Smooth muscle cell (in vitro differentiated cells): ENCODE measurements at regions not wholly inside any gene's neighbourhood (a gene's known extent, or its start where the extent isn't known, plus 50 kb on each side); places are given as distances from the start of the nearest gene placed in this dataset.

Source experiments
- DNase-seq: peaks from one replicate; lab custom pipeline; 2025; ENCODE audit not compliant: unreplicated experiment; lab: John Stamatoyannopoulos, UW
- H2AFZ ChIP-seq: fragments of 200-600 bp; sonication (generic); 2 replicates; pipeline ENCODE4 v1.6.0; 2016; ENCODE audit warnings: antibody characterized with exemption, low read depth, mild to moderate bottlenecking
- H3F3A ChIP-seq: fragments of 200-600 bp; sonication (generic); 2 replicates; pipeline ENCODE4 v1.6.0; 2017; ENCODE audit warnings: antibody characterized with exemption, low read depth
- H3K27ac ChIP-seq: fragments of 200-600 bp; sonication (generic); 2 replicates; pipeline ENCODE4 v1.5.1; 2016; ENCODE audit warnings: low read depth, mild to moderate bottlenecking
- H3K27me3 ChIP-seq: fragments of 200-600 bp; sonication (generic); 2 replicates; pipeline ENCODE4 v1.6.1; 2016; ENCODE audit warnings: low read depth, mild to moderate bottlenecking
- H3K36me3 ChIP-seq: fragments of 200-600 bp; sonication (generic); 2 replicates; pipeline ENCODE4 v1.5.1; 2016; ENCODE audit warnings: low read depth
- H3K4me1 ChIP-seq: fragments of 200-600 bp; sonication (generic); 2 replicates; pipeline ENCODE4 v1.5.1; 2016; ENCODE audit warnings: low read depth
- H3K4me2 ChIP-seq: fragments of 200-600 bp; sonication (generic); 2 replicates; pipeline ENCODE4 v1.6.0; 2016; ENCODE audit warnings: mild to moderate bottlenecking
- H3K4me3 ChIP-seq: fragments of 200-600 bp; sonication (generic); 2 replicates; pipeline ENCODE4 v1.5.1; 2016; ENCODE audit warnings: mild to moderate bottlenecking
- H3K79me2 ChIP-seq: fragments of 200-600 bp; sonication (generic); 2 replicates; pipeline ENCODE4 v1.6.0; 2016; ENCODE audit warnings: low read depth, mild to moderate bottlenecking
- H3K9ac ChIP-seq: fragments of 200-600 bp; sonication (generic); 2 replicates; pipeline ENCODE4 v1.6.0; 2016; ENCODE audit warnings: low read depth
- H3K9me3 ChIP-seq: fragments of 200-600 bp; sonication (generic); replicated peaks from 2 replicates; pipeline ENCODE4 v1.5.1; 2016; ENCODE audit warnings: low read depth
- H4K20me1 ChIP-seq: fragments of 200-600 bp; sonication (generic); 2 replicates; pipeline ENCODE4 v1.6.0; 2016; ENCODE audit warnings: low read depth
- WGBS: methylation state at CpG from one replicate; pipeline ENCODE4 v1.1.7; 2016; ENCODE audit warnings: low lambda C conversion rate; 5-methylcytosine and 5-hydroxymethylcytosine counted together
- TF ChIP-seq, protein P1 (sequence below): fragments of 200-600 bp; sonication (generic); IDR thresholded peaks from 2 replicates; pipeline ENCODE4 v1.5.1; 2017; ENCODE audit warnings: borderline replicate concordance, mild to moderate bottlenecking, antibody characterized with exemption; ENCODE audit not compliant: insufficient read depth, poor library complexity, severe bottlenecking

DNA sequence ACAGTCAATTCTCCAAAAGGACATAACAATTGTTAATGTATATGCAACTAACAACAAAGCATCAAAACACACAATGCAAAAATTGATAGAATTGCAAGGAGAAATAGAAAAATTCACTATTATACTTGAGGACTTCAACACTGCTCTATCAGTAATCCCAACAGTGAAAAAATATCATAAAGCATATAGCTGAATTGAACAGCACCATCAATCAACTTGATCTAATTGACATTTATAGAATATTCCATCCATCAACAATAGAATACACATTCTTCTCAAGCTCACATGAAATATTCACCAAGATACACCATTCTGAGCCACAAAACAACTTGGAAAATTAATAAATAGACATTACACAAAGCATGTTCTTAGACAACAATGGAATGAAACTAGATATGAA is 60.1 kb upstream of the ASXL3 start:
- Histone ChIP-seq H3K79me2 (no peaks in the 10 kb centered on the region), H4K20me1 (no peaks in the 10 kb centered on the region), H3F3A (no peaks in the 10 kb centered on the region), H3K4me2 (no peak overlapping the region), H3K4me3 (no peak overlapping the region), H3K4me1 (no peaks in the 10 kb centered on the region), H2AFZ (no peak overlapping the region), H3K36me3 (no peaks in the 10 kb centered on the region), H3K9me3 (no peaks in the 10 kb centered on the region), H3K27me3 (no peaks in the 10 kb centered on the region), H3K27ac (no peak overlapping the region), H3K9ac (no peak overlapping the region)
- no peak for DNase-seq
- TF ChIP-seq, protein P1, sequence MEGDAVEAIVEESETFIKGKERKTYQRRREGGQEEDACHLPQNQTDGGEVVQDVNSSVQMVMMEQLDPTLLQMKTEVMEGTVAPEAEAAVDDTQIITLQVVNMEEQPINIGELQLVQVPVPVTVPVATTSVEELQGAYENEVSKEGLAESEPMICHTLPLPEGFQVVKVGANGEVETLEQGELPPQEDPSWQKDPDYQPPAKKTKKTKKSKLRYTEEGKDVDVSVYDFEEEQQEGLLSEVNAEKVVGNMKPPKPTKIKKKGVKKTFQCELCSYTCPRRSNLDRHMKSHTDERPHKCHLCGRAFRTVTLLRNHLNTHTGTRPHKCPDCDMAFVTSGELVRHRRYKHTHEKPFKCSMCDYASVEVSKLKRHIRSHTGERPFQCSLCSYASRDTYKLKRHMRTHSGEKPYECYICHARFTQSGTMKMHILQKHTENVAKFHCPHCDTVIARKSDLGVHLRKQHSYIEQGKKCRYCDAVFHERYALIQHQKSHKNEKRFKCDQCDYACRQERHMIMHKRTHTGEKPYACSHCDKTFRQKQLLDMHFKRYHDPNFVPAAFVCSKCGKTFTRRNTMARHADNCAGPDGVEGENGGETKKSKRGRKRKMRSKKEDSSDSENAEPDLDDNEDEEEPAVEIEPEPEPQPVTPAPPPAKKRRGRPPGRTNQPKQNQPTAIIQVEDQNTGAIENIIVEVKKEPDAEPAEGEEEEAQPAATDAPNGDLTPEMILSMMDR = no peak

DNA sequence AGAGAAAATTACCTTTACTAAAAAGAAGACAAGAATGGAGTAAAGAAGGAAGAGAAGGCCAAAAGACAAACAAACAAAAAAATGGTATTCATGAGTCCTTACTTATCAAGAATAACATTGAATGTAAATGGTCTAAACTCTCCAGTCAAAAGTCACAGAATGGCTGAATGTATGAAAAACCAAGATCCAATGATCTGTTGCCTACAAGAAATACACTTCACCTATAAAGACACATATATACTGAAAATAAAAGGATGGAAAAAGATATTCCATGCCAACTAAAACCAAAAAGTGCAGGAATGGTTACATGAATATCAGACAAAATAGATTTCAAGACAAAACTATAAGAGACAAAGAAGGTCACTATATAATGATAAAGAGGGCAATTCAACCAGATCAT is 65.0 kb upstream of the ASXL3 start:
- no peaks in the 10 kb centered on the region for H3F3A ChIP-seq
- no peak overlapping the region for H3K9ac ChIP-seq
- H3K27ac ChIP-seq = no peak overlapping the region

DNA sequence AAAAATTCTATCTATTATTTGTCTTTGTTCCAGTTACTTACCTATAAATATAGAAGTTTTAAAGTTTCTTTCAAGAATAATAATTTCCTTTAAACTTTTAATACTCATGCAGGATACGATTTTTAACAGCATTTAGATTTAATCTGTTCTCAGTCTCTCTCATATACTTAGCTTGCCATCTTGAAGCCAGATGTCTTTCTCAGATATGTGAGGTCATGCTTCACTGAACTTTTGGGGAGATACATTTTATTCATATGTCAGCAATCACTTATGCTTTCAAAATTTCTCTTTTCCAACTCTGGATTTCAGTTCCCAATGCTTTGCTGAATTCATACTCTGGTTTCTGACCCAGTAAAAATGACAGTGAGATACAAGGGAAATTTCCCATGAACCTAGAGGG is 66.5 kb upstream of the CCDC178 start:
- 75% methylated on average over 1 of the region's 1 CpG for WGBS
- Histone ChIP-seq H4K20me1 (no peaks in the 10 kb centered on the region), H3K4me1 (no peaks in the 10 kb centered on the region), H3K79me2 (no peaks in the 10 kb centered on the region), H3K36me3 (peaks cover 5% of the 10 kb centered on the region), H3K9ac (no peak overlapping the region), H3K4me2 (no peak overlapping the region), H3K9me3 (no peaks in the 10 kb centered on the region), H3K4me3 (no peak overlapping the region), H3K27ac (no peak overlapping the region), H3K27me3 (no peaks in the 10 kb centered on the region), H2AFZ (no peak overlapping the region), H3F3A (no peaks in the 10 kb centered on the region)
- DNase-seq = no peak
- TF ChIP-seq, protein P1 = no peak

More for the DNA sequence above, 65.0 kb upstream of the ASXL3 start:
- no peak for DNase-seq
- Histone ChIP-seq H3K27me3 (no peaks in the 10 kb centered on the region), H3K4me1 (no peaks in the 10 kb centered on the region), H3K79me2 (no peaks in the 10 kb centered on the region), H3K9me3 (no peaks in the 10 kb centered on the region), H4K20me1 (no peaks in the 10 kb centered on the region), H3K36me3 (no peaks in the 10 kb centered on the region), H3K4me2 (no peak overlapping the region), H2AFZ (no peak overlapping the region), H3K4me3 (no peak overlapping the region)
- TF ChIP-seq, protein P1 = no peak

DNA sequence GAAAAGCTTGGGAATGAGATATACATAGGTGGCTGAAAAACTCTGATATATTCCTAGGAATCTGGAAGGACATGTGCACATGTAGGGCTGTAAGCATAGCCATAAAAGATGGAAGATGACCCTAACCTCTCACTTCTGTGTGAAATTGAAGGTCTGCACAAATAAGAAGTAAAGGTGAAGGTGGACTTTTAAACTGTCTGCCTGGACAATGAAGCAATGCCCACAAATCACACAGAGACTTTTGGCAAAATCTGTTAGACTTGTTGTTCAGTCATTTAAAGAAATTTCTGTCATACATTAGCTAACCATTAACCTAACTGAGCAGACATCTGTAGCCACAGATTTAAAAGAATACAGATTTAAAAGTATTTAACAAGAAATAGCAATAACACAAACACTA is 65.3 kb upstream of the CCDC178 start:
- DNase-seq = no peak
- H4K20me1 ChIP-seq = no peaks in the 10 kb centered on the region
- TF ChIP-seq, protein P1 = no peak

More for the DNA sequence above, 65.3 kb upstream of the CCDC178 start:
- H2AFZ ChIP-seq = no peak overlapping the region
- H3K9ac ChIP-seq = no peak overlapping the region
- no peak overlapping the region for H3K4me3 ChIP-seq
- no peaks in the 10 kb centered on the region for H3F3A ChIP-seq
- no peaks in the 10 kb centered on the region for H3K79me2 ChIP-seq
- H3K4me1 ChIP-seq = no peaks in the 10 kb centered on the region
- no peak overlapping the region for H3K27ac ChIP-seq
- H3K4me2 ChIP-seq = no peak overlapping the region
- H3K27me3 ChIP-seq = no peaks in the 10 kb centered on the region
- H3K9me3 ChIP-seq = no peaks in the 10 kb centered on the region
- H3K36me3 ChIP-seq = peaks cover 5% of the 10 kb centered on the region
